BLaER1 (cell line): ENCODE measurements at regions not wholly inside any gene's neighbourhood (a gene's known extent, or its start where the extent isn't known, plus 50 kb on each side); places are given as distances from the start of the nearest gene placed in this dataset.

ENCODE experiments used
- H3K27ac ChIP-seq: shearing (Covaris generic); formaldehyde crosslinking; 2 replicates; pipeline ENCODE4 v1.8.1; 2022
- H3K27me3 ChIP-seq: shearing (Covaris generic); formaldehyde crosslinking; 2 replicates; pipeline ENCODE4 v1.8.1; 2022
- H3K36me3 ChIP-seq: shearing (Covaris generic); formaldehyde crosslinking; 2 replicates; pipeline ENCODE4 v1.8.1; 2022
- H3K4me1 ChIP-seq: shearing (Covaris generic); formaldehyde crosslinking; 2 replicates; pipeline ENCODE4 v1.8.1; 2022
- H3K4me2 ChIP-seq: shearing (Covaris generic); formaldehyde crosslinking; 2 replicates; pipeline ENCODE4 v1.8.1; 2022
- H3K4me3 ChIP-seq: shearing (Covaris generic); formaldehyde crosslinking; 2 replicates; pipeline ENCODE4 v1.8.1; 2022
- H3K9ac ChIP-seq: shearing (Covaris generic); formaldehyde crosslinking; 2 replicates; pipeline ENCODE4 v1.8.1; 2022
- H3K9me3 ChIP-seq: shearing (Covaris generic); formaldehyde crosslinking; 2 replicates; pipeline ENCODE4 v1.8.1; 2022
- H4K20me1 ChIP-seq: shearing (Covaris generic); formaldehyde crosslinking; 2 replicates; pipeline ENCODE4 v1.8.1; 2022
- Cebpa-rat ChIP-seq: shearing (Covaris generic); IDR thresholded peaks from 2 replicates; pipeline ENCODE4 v1.8.1; 2022

DNA sequence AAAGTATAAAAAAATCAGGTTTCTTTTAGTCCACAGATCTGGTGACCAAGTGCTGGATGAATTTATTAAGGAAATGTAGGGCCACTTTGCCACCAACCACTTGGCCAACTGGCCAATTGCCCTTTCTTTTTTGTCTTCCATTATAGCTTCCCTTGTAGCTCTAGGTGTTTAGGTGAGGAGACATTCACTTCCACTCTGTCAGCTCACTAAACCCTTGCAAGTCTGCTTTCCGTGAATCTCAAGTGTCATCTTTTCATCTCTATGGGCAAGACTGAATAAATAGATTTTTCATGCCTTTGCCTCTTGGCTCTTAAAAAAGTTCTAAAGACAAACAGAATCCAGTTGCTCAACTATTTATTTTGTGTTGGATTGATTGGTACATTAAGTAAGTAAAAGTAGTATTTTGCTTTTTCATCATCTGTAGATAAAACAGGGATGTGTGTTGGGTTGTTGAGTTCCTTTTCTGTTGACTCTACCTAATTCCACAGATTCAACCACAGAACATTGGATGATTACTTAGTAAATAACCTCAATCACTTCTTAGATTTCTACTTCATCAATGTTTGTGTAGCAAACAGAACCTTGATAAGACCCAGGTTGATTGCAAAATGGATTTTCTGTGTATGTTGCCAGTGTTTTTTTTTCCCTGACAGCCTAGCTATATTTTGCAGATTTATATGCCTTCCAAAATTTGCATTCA, 68.1 kb upstream of the GRXCR1 start:
- no peaks in the 10 kb centered on the region for H3K9me3 ChIP-seq

DNA sequence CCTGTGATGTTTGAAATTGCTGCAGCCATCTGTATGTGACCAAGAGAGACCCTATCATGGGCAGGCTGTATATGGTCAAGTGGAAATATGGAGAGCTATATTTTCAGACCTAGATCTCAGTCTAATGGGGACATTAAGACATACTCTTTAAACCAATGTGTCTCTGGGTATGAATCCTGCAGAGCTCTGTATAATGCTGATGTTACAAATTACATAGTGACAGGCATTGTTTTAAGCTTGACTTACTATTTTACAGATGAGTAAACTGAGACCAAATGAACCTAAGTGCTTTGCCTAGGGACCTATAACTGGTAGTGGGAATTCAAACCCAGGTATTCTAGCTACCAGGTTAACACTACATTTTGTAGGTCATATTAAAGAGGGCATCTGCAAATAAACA, 71.3 kb upstream of the GRXCR1 start:
- H4K20me1 ChIP-seq, result no peaks in the 10 kb centered on the region
- no peaks in the 10 kb centered on the region for H3K9me3 ChIP-seq
- no peaks in the 10 kb centered on the region for H3K27me3 ChIP-seq
- no peak overlapping the region for H3K27ac ChIP-seq
- H3K4me1 ChIP-seq, result no peaks in the 10 kb centered on the region
- H3K36me3 ChIP-seq, result no peaks in the 10 kb centered on the region
- no peak overlapping the region for H3K4me2 ChIP-seq
- H3K4me3 ChIP-seq, result no peak overlapping the region
- no peak for TF ChIP-seq Cebpa-rat
- no peak overlapping the region for H3K9ac ChIP-seq

More for the DNA sequence above, 68.1 kb upstream of the GRXCR1 start:
- H4K20me1 ChIP-seq, result no peaks in the 10 kb centered on the region
- no peak overlapping the region for H3K4me3 ChIP-seq
- H3K27ac ChIP-seq, result no peak overlapping the region
- TF ChIP-seq Cebpa-rat, result no peak
- H3K27me3 ChIP-seq, result no peaks in the 10 kb centered on the region
- H3K4me1 ChIP-seq, result no peaks in the 10 kb centered on the region
- no peak overlapping the region for H3K9ac ChIP-seq
- no peaks in the 10 kb centered on the region for H3K36me3 ChIP-seq
- no peak overlapping the region for H3K4me2 ChIP-seq

DNA sequence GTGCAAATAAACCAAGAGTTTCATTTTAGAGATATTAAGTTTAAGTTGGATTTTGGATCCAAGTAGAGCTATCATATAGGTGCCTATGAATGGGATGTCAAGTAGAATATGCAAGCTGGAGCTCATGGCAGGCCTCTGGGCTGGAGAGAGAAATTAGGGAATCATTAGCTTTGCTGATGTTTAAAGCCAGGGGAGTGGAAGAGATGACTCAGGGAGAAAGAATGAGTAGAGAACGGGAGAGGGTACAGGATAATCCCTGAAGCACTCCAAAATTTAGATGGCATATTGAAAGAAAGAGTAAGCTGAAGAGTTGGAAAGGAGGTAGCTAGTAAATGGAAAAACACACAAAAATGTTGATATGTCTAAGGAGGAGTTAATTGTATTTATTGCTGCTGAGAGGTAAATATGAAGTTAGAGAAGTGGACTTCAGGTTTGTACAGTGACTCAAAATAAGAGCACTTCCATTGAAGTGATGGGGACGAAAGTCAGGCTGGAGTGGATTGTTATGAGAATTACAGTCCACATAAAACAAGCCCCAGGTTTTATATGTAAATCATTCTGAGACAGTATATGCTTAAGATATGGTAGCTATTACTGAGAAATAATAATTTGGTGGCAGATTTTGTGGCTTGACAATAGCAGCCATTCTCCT, 72.5 kb upstream of the GRXCR1 start:
- Histone ChIP-seq H3K4me1 (no peaks in the 10 kb centered on the region), H3K4me2 (no peak overlapping the region), H3K9me3 (no peaks in the 10 kb centered on the region)

DNA sequence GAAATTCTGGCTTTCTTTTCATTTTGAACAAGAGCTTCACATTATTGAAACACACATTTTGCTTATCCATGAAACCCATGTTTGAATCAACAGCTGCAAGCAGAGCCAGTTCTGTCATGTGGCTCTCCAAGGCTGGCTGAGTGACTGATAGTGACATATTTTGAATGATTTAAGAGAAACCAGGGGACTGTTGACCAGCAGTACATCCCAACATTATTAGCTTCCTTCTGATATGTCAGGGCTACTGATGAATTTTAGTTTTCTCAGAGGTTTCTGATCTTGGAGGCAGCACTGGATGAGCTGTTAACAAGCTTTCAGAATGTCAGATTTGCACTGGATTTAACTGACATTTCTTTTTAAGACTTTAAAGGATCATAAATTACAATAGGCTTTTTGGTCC, 74.6 kb upstream of the GRXCR1 start:
- Histone ChIP-seq H3K4me3 (no peak overlapping the region), H3K36me3 (no peaks in the 10 kb centered on the region), H4K20me1 (no peaks in the 10 kb centered on the region), H3K4me2 (no peak overlapping the region), H3K9ac (no peak overlapping the region), H3K4me1 (no peaks in the 10 kb centered on the region), H3K27ac (no peak overlapping the region), H3K27me3 (no peaks in the 10 kb centered on the region), H3K9me3 (no peaks in the 10 kb centered on the region)
- TF ChIP-seq Cebpa-rat, result no peak

More for the DNA sequence above, 72.5 kb upstream of the GRXCR1 start:
- Histone ChIP-seq H3K27ac (no peak overlapping the region), H3K4me3 (no peak overlapping the region), H3K9ac (no peak overlapping the region), H4K20me1 (no peaks in the 10 kb centered on the region), H3K36me3 (no peaks in the 10 kb centered on the region), H3K27me3 (no peaks in the 10 kb centered on the region)
- no peak for TF ChIP-seq Cebpa-rat

DNA sequence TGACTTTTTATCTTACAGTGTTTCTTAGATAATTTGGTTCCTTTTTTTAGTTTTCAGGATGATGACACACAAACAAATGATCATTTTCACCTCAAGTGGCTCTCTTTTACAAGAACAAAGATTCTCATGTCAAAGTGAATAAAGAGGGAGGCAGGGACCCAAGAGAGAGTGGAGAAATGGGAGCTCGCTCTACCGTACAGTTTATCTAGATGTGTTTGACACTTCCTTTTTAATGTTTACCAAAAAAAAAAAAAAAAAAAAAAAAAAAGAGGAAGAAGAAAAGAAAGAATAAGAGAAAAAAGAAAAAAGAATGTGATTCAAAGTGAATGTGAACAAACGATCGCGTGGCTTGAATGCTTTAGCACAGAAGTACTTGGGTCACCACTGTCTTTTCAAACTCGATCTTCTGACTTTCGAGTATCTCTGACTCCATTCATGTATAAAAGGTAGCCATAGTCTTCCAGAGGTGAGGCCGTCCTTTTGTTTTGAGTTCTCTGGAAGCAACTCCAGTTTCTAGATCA, 75.6 kb upstream of the GRXCR1 start:
- no peak overlapping the region for H3K4me2 ChIP-seq
- H3K27ac ChIP-seq, result no peak overlapping the region
- no peaks in the 10 kb centered on the region for H3K4me1 ChIP-seq
- H3K9ac ChIP-seq, result no peak overlapping the region
- no peaks in the 10 kb centered on the region for H4K20me1 ChIP-seq
- H3K9me3 ChIP-seq, result no peaks in the 10 kb centered on the region
- H3K36me3 ChIP-seq, result no peaks in the 10 kb centered on the region
- TF ChIP-seq Cebpa-rat, result no peak
- H3K4me3 ChIP-seq, result no peak overlapping the region
- H3K27me3 ChIP-seq, result no peaks in the 10 kb centered on the region

DNA sequence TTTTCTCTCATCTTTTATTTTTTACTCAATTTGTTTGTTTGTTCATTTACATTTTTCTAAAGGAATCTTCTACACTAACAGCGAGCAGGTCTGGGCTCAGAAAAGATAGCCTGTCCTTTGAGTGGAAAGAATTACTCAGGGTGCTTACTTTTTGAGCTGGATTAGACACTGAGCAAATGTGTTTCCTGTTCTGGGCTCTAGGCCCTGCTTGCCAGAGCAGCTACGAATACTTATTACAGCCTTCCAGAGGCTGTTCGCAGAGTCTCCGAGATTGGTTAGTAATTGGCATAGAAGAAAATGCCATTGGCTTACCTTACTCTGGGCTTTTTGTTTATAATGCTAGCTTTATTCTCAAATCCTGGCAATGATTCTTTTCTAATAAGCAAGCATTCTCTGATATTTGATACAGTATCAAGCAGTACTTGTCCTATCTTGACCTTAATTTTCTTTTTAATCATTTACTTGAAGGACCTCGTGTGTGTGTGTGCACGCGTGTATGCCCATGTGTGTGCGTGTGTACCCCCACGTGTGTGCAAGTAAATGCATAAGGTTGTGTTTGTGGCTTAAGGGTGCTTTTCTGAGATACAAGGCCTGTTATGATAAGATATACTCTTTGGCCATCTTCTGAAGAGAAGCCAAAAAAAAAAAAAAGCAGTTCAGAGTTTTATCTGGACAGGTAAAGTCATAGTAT, 76.2 kb upstream of the GRXCR1 start:
- Histone ChIP-seq H3K36me3 (no peaks in the 10 kb centered on the region), H3K4me2 (no peak overlapping the region), H3K27me3 (no peaks in the 10 kb centered on the region), H3K9ac (no peak overlapping the region), H3K27ac (no peak overlapping the region), H3K4me1 (no peaks in the 10 kb centered on the region), H3K9me3 (no peaks in the 10 kb centered on the region), H3K4me3 (no peak overlapping the region), H4K20me1 (no peaks in the 10 kb centered on the region)
- no peak for TF ChIP-seq Cebpa-rat

DNA sequence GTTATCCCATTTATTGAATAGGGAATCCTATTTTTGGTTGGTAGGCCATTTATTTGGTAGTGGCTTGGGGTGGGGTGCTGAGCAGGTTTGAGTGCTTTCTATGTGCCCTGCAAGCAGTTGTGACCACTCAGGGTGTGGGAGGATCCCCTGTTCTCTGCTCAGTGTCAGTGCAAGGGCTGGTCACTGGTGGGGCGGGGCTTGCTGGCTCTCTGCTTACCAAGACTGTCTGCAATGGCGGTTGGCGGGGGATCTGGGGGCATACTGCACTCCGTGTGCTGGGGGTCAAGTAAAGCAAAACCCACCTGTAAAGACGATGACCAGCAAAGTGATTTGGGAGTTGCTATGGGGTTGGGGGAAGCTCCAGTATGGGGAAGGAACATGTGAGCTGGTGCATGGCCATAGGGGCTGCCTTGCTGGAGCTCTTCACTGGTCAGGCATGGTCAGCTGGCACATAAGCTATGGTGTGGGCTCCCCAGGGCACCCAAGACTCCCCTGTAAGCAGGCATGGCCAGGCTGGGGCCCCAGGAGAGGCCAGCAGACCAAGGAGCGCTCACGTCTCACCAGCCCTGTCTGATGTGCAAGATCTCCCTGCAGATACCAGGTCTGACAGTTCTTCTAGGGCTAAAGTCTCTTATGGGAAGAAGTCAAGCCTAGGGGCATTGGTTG, 83.0 kb upstream of the GRXCR1 start:
- no peak overlapping the region for H3K4me2 ChIP-seq
- no peaks in the 10 kb centered on the region for H3K4me1 ChIP-seq
- H4K20me1 ChIP-seq, result no peaks in the 10 kb centered on the region
- no peaks in the 10 kb centered on the region for H3K36me3 ChIP-seq
- no peak overlapping the region for H3K4me3 ChIP-seq
- no peak overlapping the region for H3K27ac ChIP-seq
- no peak overlapping the region for H3K9ac ChIP-seq
- TF ChIP-seq Cebpa-rat, result no peak
- no peaks in the 10 kb centered on the region for H3K9me3 ChIP-seq
- H3K27me3 ChIP-seq, result no peaks in the 10 kb centered on the region

DNA sequence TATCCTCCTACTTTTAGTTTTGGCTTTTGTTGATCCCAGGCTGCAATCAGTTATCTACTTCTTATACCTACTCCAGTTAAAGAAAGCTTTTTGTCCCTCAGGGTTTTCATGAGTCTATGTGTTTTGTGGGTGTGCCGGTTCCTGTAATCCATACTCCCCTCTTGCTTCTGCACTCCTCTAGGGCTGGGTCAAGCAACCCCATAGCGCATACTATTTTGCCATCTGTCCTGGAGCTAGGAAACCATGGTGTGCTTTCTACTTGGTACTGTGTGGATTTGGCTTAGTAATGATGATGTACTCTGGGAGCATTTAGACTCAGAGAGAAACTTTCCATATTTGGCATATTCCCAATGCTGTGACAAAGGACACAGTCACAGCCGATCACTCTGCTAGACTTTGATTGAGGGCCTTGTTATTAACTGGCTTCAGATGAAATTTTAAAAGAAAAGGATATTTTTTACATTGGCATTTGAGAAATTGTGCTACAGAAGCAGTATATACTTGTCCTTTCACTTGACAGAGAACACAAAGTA, 86.1 kb upstream of the GRXCR1 start:
- Histone ChIP-seq H4K20me1 (no peaks in the 10 kb centered on the region), H3K36me3 (no peaks in the 10 kb centered on the region), H3K27ac (no peak overlapping the region), H3K4me2 (no peak overlapping the region), H3K4me3 (no peak overlapping the region), H3K9ac (no peak overlapping the region), H3K4me1 (no peaks in the 10 kb centered on the region), H3K27me3 (no peaks in the 10 kb centered on the region), H3K9me3 (peaks cover 24% of the 10 kb centered on the region)
- no peak for TF ChIP-seq Cebpa-rat

DNA sequence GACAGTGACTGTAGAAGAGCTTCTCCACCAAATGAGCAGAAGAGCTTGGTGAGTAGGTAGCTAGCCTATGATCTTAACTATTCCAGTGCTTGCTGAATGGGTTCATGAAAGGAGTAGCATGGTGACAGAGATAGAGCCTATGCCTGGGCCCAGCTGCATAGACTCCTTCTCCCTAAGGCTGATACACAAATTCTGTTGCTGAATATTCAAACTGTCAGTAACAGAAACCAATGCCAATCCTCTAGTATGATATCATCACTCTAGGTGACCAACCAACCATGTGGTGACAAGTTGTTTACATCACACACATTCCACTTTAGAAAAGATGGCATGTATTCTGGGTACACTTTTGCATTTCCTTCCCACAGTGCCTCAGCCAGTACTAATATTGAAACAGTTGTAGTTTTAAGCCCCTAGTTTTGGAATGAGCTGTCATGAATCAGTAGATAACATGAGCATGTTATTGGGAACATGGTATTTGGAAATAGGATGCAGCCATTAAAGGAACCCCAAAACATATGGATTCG, 103.4 kb upstream of the GRXCR1 start:
- H3K9me3 ChIP-seq, result no peaks in the 10 kb centered on the region
- H3K4me3 ChIP-seq, result no peak overlapping the region
- H3K36me3 ChIP-seq, result no peaks in the 10 kb centered on the region
- no peak overlapping the region for H3K4me2 ChIP-seq
- H3K27me3 ChIP-seq, result no peaks in the 10 kb centered on the region
- H4K20me1 ChIP-seq, result no peaks in the 10 kb centered on the region
- H3K27ac ChIP-seq, result no peak overlapping the region
- no peak for TF ChIP-seq Cebpa-rat
- H3K9ac ChIP-seq, result no peak overlapping the region
- H3K4me1 ChIP-seq, result no peaks in the 10 kb centered on the region
